ENCODE measurements at regions not wholly inside any gene's neighbourhood (a gene's known extent, or its start where the extent isn't known, plus 50 kb on each side); places are given as distances from the start of the nearest gene placed in this dataset.
"Not testable (repeated sequence)": the region's sequence is repeated elsewhere in the genome, so short reads cannot be mapped to it uniquely, and the experiment has no call there.

- TF ChIP-seq CTCF, POLR2A (IDR thresholded peaks at IDR 0.05): not testable (repeated sequence)
Measured at GRCh38 chr16:32066016-32066651, 187.0 kb upstream of the TP53TG3D start.
